ENCODE measurements at regions not wholly inside any gene's neighbourhood (a gene's known extent, or its start where the extent isn't known, plus 50 kb on each side); places are given as distances from the start of the nearest gene placed in this dataset.

DNA sequence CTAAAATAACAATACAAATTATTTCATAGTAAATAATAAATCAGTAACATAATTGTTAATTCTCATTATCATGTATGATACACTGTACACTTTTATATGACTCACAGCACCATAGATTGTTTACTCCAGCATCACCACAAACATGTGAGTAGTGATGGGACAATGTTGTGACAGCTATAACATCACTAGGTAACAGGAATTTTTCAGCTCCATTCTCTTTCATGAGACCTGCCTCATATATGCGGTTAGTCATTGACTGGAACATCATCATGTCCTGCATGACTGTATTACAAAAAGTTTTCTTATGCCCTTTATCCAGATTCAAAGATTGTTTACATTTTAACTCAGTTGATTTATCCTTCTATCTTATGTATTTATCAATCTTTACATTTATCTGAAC is 1530.0 kb downstream of the PCDH18 start:
- TF ChIP-seq E2F4 (IDR thresholded peaks at IDR 0.05; ENCODE audit: low read depth, low read length) (no peak), EZH2 (IDR thresholded peaks at IDR 0.05; ENCODE audit: borderline replicate concordance, control insufficient read depth, low read depth, low read length) (no peak), JUNB (IDR thresholded peaks at IDR 0.05) (no peak), SUZ12 (IDR thresholded peaks at IDR 0.05; ENCODE audit: unreplicated experiment) (no peak), MLLT1 (IDR thresholded peaks at IDR 0.05) (no peak), CREM (IDR thresholded peaks at IDR 0.05; ENCODE audit: low read depth) (no peak), ZBTB4 (CRISPR knock-in tag; IDR thresholded peaks at IDR 0.05) (no peak), ATF7 (IDR thresholded peaks at IDR 0.05; ENCODE audit: low read depth) (no peak), ZBED1 (IDR thresholded peaks at IDR 0.05; ENCODE audit: borderline replicate concordance) (no peak), MTA3 (IDR thresholded peaks at IDR 0.05; ENCODE audit: borderline replicate concordance, low read length) (no peak), NR2F1 (conservative IDR thresholded peaks at IDR 0.05) (no peak), MEF2A (IDR thresholded peaks at IDR 0.05; ENCODE audit: insufficient read depth, low read depth, low read length) (no peak), ZNF274 (IDR thresholded peaks at IDR 0.05; ENCODE audit: insufficient read depth, insufficient read length) (no peak)
- TF ChIP-seq, protein P1, sequence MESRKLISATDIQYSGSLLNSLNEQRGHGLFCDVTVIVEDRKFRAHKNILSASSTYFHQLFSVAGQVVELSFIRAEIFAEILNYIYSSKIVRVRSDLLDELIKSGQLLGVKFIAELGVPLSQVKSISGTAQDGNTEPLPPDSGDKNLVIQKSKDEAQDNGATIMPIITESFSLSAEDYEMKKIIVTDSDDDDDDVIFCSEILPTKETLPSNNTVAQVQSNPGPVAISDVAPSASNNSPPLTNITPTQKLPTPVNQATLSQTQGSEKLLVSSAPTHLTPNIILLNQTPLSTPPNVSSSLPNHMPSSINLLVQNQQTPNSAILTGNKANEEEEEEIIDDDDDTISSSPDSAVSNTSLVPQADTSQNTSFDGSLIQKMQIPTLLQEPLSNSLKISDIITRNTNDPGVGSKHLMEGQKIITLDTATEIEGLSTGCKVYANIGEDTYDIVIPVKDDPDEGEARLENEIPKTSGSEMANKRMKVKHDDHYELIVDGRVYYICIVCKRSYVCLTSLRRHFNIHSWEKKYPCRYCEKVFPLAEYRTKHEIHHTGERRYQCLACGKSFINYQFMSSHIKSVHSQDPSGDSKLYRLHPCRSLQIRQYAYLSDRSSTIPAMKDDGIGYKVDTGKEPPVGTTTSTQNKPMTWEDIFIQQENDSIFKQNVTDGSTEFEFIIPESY (IDR thresholded peaks at IDR 0.05): no peak
- TF ChIP-seq, protein P2, sequence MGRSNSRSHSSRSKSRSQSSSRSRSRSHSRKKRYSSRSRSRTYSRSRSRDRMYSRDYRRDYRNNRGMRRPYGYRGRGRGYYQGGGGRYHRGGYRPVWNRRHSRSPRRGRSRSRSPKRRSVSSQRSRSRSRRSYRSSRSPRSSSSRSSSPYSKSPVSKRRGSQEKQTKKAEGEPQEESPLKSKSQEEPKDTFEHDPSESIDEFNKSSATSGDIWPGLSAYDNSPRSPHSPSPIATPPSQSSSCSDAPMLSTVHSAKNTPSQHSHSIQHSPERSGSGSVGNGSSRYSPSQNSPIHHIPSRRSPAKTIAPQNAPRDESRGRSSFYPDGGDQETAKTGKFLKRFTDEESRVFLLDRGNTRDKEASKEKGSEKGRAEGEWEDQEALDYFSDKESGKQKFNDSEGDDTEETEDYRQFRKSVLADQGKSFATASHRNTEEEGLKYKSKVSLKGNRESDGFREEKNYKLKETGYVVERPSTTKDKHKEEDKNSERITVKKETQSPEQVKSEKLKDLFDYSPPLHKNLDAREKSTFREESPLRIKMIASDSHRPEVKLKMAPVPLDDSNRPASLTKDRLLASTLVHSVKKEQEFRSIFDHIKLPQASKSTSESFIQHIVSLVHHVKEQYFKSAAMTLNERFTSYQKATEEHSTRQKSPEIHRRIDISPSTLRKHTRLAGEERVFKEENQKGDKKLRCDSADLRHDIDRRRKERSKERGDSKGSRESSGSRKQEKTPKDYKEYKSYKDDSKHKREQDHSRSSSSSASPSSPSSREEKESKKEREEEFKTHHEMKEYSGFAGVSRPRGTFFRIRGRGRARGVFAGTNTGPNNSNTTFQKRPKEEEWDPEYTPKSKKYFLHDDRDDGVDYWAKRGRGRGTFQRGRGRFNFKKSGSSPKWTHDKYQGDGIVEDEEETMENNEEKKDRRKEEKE (IDR thresholded peaks at IDR 0.05): no peak
- WGBS (ENCODE audit: insufficient coverage, insufficient replicate concordance, low lambda C conversion rate, missing lambda C conversion rate): 43% methylated on average over 1 of the region's 1 CpG
- FAIRE-seq: no peak

More for the DNA sequence above, 1530.0 kb downstream of the PCDH18 start:
- no peak overlapping the region for H2AFZ ChIP-seq (ENCODE audit: control insufficient read depth, low read depth, low read length)
- POLR2A ChIA-PET: no interaction called here
- no peak for DNase-seq (ENCODE audit: low read depth, low spot score)
- no peaks in the 10 kb centered on the region for H3K27me3 ChIP-seq (replicated peaks in 1 of 2; ENCODE audit: control insufficient read depth in 2 of 2, insufficient read depth in 2 of 2, low read length in 1 of 2)
- no peaks in the 10 kb centered on the region for H3K4me1 ChIP-seq (ENCODE audit: control insufficient read depth, insufficient read depth, low read length)
- no peaks in the 10 kb centered on the region for H3K36me3 ChIP-seq (ENCODE audit: control insufficient read depth in 2 of 2, insufficient read depth in 2 of 2, low read length in 1 of 2)
- no peak overlapping the region for H3K4me3 ChIP-seq
- H3K27ac ChIP-seq (ENCODE audit: control insufficient read depth, insufficient read depth): no peak overlapping the region
- ATAC-seq: no peak
- no peak overlapping the region for H3K4me2 ChIP-seq (ENCODE audit: control insufficient read depth, insufficient read depth)
- no peaks in the 10 kb centered on the region for H4K20me1 ChIP-seq (ENCODE audit: control insufficient read depth, insufficient read depth)
- SMC1A ChIA-PET (ENCODE audit: uncharacterized antibody, unreplicated experiment): no interaction called here
- intact Hi-C loops (cut with micrococcal nuclease; ENCODE audit: unreplicated experiment) (no loop called here), in situ Hi-C loops (cut with MboI) (no loop called here)
- H3K9ac ChIP-seq (ENCODE audit: control insufficient read depth, insufficient read depth, low read length): no peak overlapping the region
- no peaks in the 10 kb centered on the region for H3K9me3 ChIP-seq (replicated peaks; ENCODE audit: control insufficient read depth, insufficient read depth, low read length)
- CTCF ChIA-PET: no interaction called here
- RAD21 ChIA-PET (ENCODE audit: unreplicated experiment): no interaction called here
- BruUV-seq (replicated peaks): no TSS peak
- H3K79me2 ChIP-seq (ENCODE audit: control insufficient read depth, insufficient read depth, low read length): no peaks in the 10 kb centered on the region
